Astrocyte of the spinal cord (primary cell): ENCODE measurements at regions not wholly inside any gene's neighbourhood (a gene's known extent, or its start where the extent isn't known, plus 50 kb on each side); places are given as distances from the start of the nearest gene placed in this dataset.

Experiments
- DNase-seq: peaks from one replicate; pipeline ENCODE4 v3.0.0; 2011; ENCODE audit warnings: low read depth, low spot score
- H3K4me3 ChIP-seq: 2 replicates; pipeline ENCODE4 v1.5.1; 2011; ENCODE audit warnings: low read depth, mild to moderate bottlenecking, low read length, moderate library complexity
- in situ Hi-C: cut with HindIII; loops from 2 replicates; pipeline ENCODE4 v1.10.0; 2017; ENCODE audit warnings: low sequenced_read_pairs
- TF ChIP-seq, protein P1 (sequence below): IDR thresholded peaks from 2 replicates; pipeline ENCODE4 v1.5.1; 2012; ENCODE audit warnings: low read depth, mild to moderate bottlenecking, low read length, inconsistent platforms

DNA sequence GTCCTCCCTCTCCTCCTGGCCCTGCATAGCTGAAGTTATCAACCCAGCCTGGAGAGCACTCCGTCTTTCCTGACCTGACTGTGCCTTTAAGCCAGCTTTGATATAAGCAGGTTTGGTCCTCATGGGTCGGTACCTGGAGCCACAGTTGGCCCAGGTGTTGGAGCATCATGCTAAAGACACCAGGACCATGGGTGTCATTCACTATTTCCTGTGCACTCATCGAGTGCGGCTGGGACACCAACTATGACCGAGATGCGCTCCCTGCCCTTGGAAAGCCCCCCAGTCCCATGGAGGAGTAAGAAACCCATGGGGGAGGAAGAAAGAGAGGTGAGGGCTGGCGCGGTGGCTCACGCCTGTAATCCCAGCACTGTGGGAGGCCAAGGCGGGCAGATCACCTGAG is 78.9 kb upstream of the CCND2 start:
- no peak overlapping the region for H3K4me3 ChIP-seq
- no peak for DNase-seq
- in situ Hi-C loops, result no loop called here
- TF ChIP-seq, protein P1, sequence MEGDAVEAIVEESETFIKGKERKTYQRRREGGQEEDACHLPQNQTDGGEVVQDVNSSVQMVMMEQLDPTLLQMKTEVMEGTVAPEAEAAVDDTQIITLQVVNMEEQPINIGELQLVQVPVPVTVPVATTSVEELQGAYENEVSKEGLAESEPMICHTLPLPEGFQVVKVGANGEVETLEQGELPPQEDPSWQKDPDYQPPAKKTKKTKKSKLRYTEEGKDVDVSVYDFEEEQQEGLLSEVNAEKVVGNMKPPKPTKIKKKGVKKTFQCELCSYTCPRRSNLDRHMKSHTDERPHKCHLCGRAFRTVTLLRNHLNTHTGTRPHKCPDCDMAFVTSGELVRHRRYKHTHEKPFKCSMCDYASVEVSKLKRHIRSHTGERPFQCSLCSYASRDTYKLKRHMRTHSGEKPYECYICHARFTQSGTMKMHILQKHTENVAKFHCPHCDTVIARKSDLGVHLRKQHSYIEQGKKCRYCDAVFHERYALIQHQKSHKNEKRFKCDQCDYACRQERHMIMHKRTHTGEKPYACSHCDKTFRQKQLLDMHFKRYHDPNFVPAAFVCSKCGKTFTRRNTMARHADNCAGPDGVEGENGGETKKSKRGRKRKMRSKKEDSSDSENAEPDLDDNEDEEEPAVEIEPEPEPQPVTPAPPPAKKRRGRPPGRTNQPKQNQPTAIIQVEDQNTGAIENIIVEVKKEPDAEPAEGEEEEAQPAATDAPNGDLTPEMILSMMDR, result no peak

DNA sequence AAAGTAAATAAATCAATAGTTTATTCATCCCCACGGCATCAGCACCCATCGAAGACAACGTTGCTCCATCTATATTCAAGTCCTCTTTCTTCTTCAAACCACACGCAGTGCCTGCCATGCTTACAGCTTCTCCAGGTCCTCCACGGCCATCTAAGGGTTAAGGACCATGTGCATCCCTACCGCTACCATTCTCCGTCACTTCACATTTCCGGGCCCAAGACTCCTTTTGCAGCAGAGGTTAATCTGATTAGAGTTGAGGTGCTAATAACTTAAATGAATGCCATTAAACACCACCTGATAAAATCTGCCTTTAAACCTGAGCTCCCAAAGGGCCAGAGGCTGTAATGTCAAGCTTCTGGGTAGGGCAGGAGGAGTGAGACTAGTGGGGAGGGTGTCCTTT is 79.7 kb upstream of the CCND2 start:
- no peak overlapping the region for H3K4me3 ChIP-seq
- no peak for DNase-seq
- in situ Hi-C loops, result no loop called here
- TF ChIP-seq, protein P1, result no peak

DNA sequence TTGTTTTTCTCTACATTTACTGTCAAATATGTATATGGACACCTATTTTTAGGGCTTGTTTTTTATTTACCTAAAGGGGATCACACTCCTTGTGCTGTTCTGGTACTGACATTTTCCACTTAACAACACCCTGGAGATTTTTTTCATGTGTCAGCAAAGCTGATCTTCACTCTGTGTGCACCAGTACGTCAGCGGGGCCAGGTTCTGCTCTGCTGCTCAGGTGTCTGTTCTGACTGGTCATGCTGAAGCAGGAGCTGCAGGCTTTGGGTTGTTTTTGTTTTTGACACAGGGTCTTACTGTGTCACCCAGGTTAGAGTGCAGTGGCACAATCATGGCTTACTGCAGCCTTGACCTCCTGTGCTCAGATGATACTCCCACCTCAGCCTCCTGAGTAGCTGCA is 81.9 kb upstream of the CCND2 start:
- in situ Hi-C loops, result no loop called here
- TF ChIP-seq, protein P1, result no peak
- no peak for DNase-seq
- H3K4me3 ChIP-seq, result no peak overlapping the region

DNA sequence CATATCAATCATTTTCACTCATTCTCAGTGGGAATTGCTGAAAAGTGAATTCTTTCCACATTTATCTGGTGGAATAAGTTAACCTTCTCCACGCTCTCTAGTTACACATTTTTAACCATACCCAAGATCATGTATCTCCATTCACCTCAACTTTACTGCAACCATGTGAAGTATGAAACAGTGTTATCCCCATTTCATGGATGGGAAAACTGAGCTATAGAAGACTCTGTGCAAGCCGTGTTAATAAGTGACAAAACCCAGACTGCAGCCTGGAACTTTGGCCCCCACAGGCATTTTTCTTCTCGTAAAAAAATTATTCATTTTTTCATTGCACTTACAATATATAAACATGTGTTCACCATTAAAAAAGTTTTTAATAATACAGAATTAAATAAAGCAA is 82.4 kb upstream of the CCND2 start:
- DNase-seq, result no peak
- no peak overlapping the region for H3K4me3 ChIP-seq
- in situ Hi-C loops, result no loop called here
- TF ChIP-seq, protein P1, result no peak

DNA sequence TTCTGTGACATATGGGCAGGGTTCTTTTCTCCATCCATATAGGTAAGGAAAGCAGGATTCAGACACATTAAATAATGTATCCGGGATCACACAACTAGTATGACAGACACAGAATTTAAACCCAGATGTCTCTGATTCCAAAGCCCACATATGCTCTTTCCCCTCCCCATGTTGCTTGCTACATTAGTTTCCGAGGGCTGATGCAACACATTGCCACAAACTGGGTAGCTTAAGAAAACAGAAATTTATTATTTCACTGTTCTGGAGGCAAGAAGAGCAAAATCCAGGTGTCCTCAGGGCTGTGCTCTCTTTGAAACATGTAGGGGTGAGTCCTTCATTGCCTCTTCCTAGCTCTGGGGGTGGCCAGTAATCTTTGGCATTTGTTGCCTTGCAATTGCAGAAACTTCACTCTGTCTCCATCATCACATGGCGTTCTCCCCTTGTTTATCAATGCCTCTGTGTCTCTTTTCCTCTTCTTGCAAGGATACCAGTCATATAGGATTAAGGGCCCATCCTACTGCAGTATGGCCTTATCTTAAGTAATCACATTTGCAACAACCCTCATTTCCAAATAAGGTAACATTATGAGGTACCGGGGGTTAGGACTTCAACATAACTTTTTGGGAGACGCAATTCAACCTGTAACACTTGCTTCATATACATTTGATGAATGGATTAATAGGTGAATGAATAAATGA is 83.0 kb upstream of the CCND2 start:
- TF ChIP-seq, protein P1, result no peak
- H3K4me3 ChIP-seq, result no peak overlapping the region
- in situ Hi-C loops, result no loop called here
- DNase-seq, result no peak

DNA sequence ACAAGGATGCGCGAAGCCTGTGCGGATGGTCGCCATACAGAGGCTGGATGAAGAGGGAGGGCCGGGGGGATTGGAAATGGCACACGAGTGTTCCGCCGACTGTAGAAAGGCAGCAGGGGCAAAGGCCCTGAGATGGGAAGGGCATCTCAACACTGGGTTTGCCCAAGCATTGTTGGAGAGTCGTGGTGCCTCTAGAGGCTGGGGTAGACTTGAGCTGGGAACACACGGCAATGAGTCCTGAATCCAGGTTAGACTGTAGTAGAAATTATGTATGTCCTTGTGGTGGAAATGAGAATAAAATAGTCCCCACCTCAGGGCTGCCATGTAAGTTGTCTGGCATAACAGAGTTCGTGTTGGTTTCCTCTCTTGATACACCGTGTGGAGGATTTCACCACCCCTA is 83.8 kb upstream of the CCND2 start:
- TF ChIP-seq, protein P1, result no peak
- in situ Hi-C loops, result no loop called here
- H3K4me3 ChIP-seq, result no peak overlapping the region
- no peak for DNase-seq
